SU-DHL-6 (cell line): ENCODE measurements at regions not wholly inside any gene's neighbourhood (a gene's known extent, or its start where the extent isn't known, plus 50 kb on each side); places are given as distances from the start of the nearest gene placed in this dataset.
"Not testable (repeated sequence)": the region's sequence is repeated elsewhere in the genome, so short reads cannot be mapped to it uniquely, and the experiment has no call there.

Experiments used
- H2AFZ ChIP-seq: fragments of 200-600 bp; sonication (generic); 2 replicates; pipeline ENCODE4 v1.6.1; 2014; ENCODE audit warnings: low read depth, mild to moderate bottlenecking, moderate library complexity, mixed read lengths, antibody characterized with exemption, low read length; ENCODE audit not compliant: severe bottlenecking
- H3F3A ChIP-seq: fragments of 200-600 bp; shearing (Covaris generic); 2 replicates; pipeline ENCODE4 v1.6.0; 2016; ENCODE audit warnings: antibody characterized with exemption, mild to moderate bottlenecking; ENCODE audit not compliant: insufficient read depth
- H3K27ac ChIP-seq: fragments of 200-600 bp; sonication (generic); 2 replicates; pipeline ENCODE4 v1.5.1; 2016; ENCODE audit warnings: low read depth, mild to moderate bottlenecking, low read length, moderate library complexity, mixed read lengths
- H3K27me3 ChIP-seq: fragments of 200-600 bp; sonication (generic), shearing (Covaris generic); 2 replicates; pipeline ENCODE4 v1.6.0; 2014; ENCODE audit warnings: mild to moderate bottlenecking, low read length
- H3K36me3 ChIP-seq: fragments of 200-600 bp; sonication (generic); 2 replicates; pipeline ENCODE4 v1.6.1; 2014; ENCODE audit warnings: mild to moderate bottlenecking, low read length, mixed read lengths
- H3K4me2 ChIP-seq: fragments of 300-600, 200-600 bp; shearing (Covaris generic), sonication (generic); 2 replicates; pipeline ENCODE4 v1.6.0; 2014; ENCODE audit warnings: low read length, low read depth, mild to moderate bottlenecking; ENCODE audit not compliant: poor library complexity, severe bottlenecking
- H3K4me3 ChIP-seq: fragments of 200-600 bp; sonication (generic); 2 replicates; pipeline ENCODE4 v1.5.1; 2014; ENCODE audit warnings: antibody characterized with exemption, low read length, mild to moderate bottlenecking, mixed read lengths; ENCODE audit not compliant: insufficient read depth, poor library complexity, severe bottlenecking
- H3K79me2 ChIP-seq: fragments of 200-600 bp; sonication (generic); 2 replicates; pipeline ENCODE4 v1.6.1; 2014; ENCODE audit warnings: mild to moderate bottlenecking, low read length, moderate library complexity; ENCODE audit not compliant: insufficient read depth
- H3K9ac ChIP-seq: fragments of 200-600 bp; sonication (generic); 2 replicates; pipeline ENCODE4 v1.7.0; 2014; ENCODE audit warnings: mild to moderate bottlenecking, low read length
- H3K9me2 ChIP-seq: fragments of 200-600 bp; sonication (generic); replicated peaks from 2 replicates; pipeline ENCODE4 v1.6.1; 2014; ENCODE audit warnings: low read length; ENCODE audit not compliant: insufficient read depth
- H3K9me3 ChIP-seq: fragments of 200-600 bp; sonication (generic); 2 replicates; pipeline ENCODE4 v1.6.1; 2014; ENCODE audit warnings: low read length, mixed read lengths; ENCODE audit not compliant: insufficient read depth
- H4K20me1 ChIP-seq: fragments of 200-600 bp; sonication (generic); 2 replicates; pipeline ENCODE4 v1.6.1; 2014; ENCODE audit warnings: low read depth, mild to moderate bottlenecking, antibody characterized with exemption, low read length, moderate library complexity, mixed read lengths
- CTCF ChIP-seq: fragments of 200-600 bp; sonication (generic); IDR thresholded peaks from one replicate; pipeline ENCODE4 v1.5.1; 2017; ENCODE audit warnings: antibody characterized with exemption, mild to moderate bottlenecking, low read length, moderate library complexity; ENCODE audit not compliant: insufficient read depth, poor library complexity, severe bottlenecking
- EZH2phosphoT487 ChIP-seq: fragments of 200-600 bp; sonication (generic), shearing (Covaris generic); conservative IDR thresholded peaks from 2 replicates; pipeline ENCODE4 v1.6.1; 2018; ENCODE audit warnings: mild to moderate bottlenecking, antibody characterized with exemption, low read length, moderate library complexity, mixed read lengths

- Histone ChIP-seq H3K4me3 (no peak overlapping the region), H2AFZ (no peak overlapping the region), H3K27ac (no peak overlapping the region), H3K4me2 (no peak overlapping the region), H3K79me2 (no peaks in the 10 kb centered on the region), H3K9me2 (no peaks in the 10 kb centered on the region), H3K27me3 (no peaks in the 10 kb centered on the region), H4K20me1 (no peaks in the 10 kb centered on the region), H3K9ac (no peak overlapping the region), H3K9me3 (no peaks in the 10 kb centered on the region), H3K36me3 (no peaks in the 10 kb centered on the region), H3F3A (no peaks in the 10 kb centered on the region)
- TF ChIP-seq EZH2phosphoT487 (no peak), CTCF (no peak)
These were observed 181.5 kb upstream of the KRR1 start for GRCh38 chr12:75692876-75693275.

- TF ChIP-seq CTCF: no peak
- no peak for TF ChIP-seq EZH2phosphoT487
- Histone ChIP-seq H2AFZ (no peak overlapping the region), H3F3A (no peaks in the 10 kb centered on the region), H3K27ac (no peak overlapping the region), H4K20me1 (no peaks in the 10 kb centered on the region), H3K9ac (no peak overlapping the region), H3K36me3 (no peaks in the 10 kb centered on the region), H3K4me3 (no peak overlapping the region), H3K4me2 (no peak overlapping the region), H3K79me2 (no peaks in the 10 kb centered on the region), H3K9me2 (no peaks in the 10 kb centered on the region), H3K9me3 (no peaks in the 10 kb centered on the region), H3K27me3 (no peaks in the 10 kb centered on the region)
These were observed 179.0 kb upstream of the KRR1 start for GRCh38 chr12:75690296-75690955.

- H3K4me2 ChIP-seq, H3K9me2 ChIP-seq, H3F3A ChIP-seq, H2AFZ ChIP-seq, H3K27me3 ChIP-seq, H3K9ac ChIP-seq, H3K4me3 ChIP-seq, H3K27ac ChIP-seq, H3K9me3 ChIP-seq, H4K20me1 ChIP-seq, H3K79me2 ChIP-seq, H3K36me3 ChIP-seq: not testable (repeated sequence)
These were observed 174.8 kb upstream of the KRR1 start for GRCh38 chr12:75686233-75686632.

GRCh38 chr12:75685617-75686225 lies 174.3 kb upstream of the KRR1 start:
- H3K9ac ChIP-seq: no peak overlapping the region
- H3K27ac ChIP-seq: no peak overlapping the region
- TF ChIP-seq EZH2phosphoT487: no peak
- no peak for TF ChIP-seq CTCF
- H3K27me3 ChIP-seq: no peaks in the 10 kb centered on the region
- H4K20me1 ChIP-seq: no peaks in the 10 kb centered on the region
- H3F3A ChIP-seq: no peaks in the 10 kb centered on the region
- H3K79me2 ChIP-seq: no peaks in the 10 kb centered on the region
- H3K4me2 ChIP-seq: no peak overlapping the region
- H3K36me3 ChIP-seq: no peaks in the 10 kb centered on the region
- H2AFZ ChIP-seq: no peak overlapping the region
- no peaks in the 10 kb centered on the region for H3K9me3 ChIP-seq
- H3K9me2 ChIP-seq: no peaks in the 10 kb centered on the region
- no peak overlapping the region for H3K4me3 ChIP-seq
